H9 (cell line): ENCODE measurements at regions not wholly inside any gene's neighbourhood (a gene's known extent, or its start where the extent isn't known, plus 50 kb on each side); places are given as distances from the start of the nearest gene placed in this dataset.
A peak's percentile ranks its signal among the peaks of the same experiment; 100 is the strongest.

Experiments used
- DNase-seq: peaks from one replicate; pipeline ENCODE4 v3.0.0-alpha.2; 2017
- H2AFZ ChIP-seq: one replicate; pipeline ENCODE4 v1.6.1; 2013; ENCODE audit warnings: mild to moderate bottlenecking, low read length, control low read depth, moderate library complexity
- H2AK5ac ChIP-seq: 2 replicates; pipeline ENCODE4 v1.6.1; 2013; ENCODE audit warnings: low read length, control low read depth, mixed read lengths; ENCODE audit not compliant: insufficient read length
- H2BK120ac ChIP-seq: one replicate; pipeline ENCODE4 v1.6.1; 2013; ENCODE audit warnings: low read depth, mild to moderate bottlenecking, low read length, control low read depth, inconsistent platforms; ENCODE audit not compliant: poor library complexity, severe bottlenecking
- H2BK12ac ChIP-seq: 2 replicates; pipeline ENCODE4 v1.6.1; 2013; ENCODE audit warnings: low read length, control low read depth, mixed read lengths, low read depth; ENCODE audit not compliant: insufficient read length
- H2BK15ac ChIP-seq: 2 replicates; pipeline ENCODE4 v1.6.1; 2013; ENCODE audit warnings: low read depth, low read length, control low read depth
- H2BK20ac ChIP-seq: one replicate; pipeline ENCODE4 v1.6.1; 2013; ENCODE audit warnings: low read depth, mild to moderate bottlenecking, low read length, control low read depth, inconsistent platforms; ENCODE audit not compliant: poor library complexity, severe bottlenecking
- H2BK5ac ChIP-seq: 2 replicates; pipeline ENCODE4 v1.6.1; 2013; ENCODE audit warnings: low read length, control low read depth, mixed read lengths; ENCODE audit not compliant: insufficient read length
- H3K14ac ChIP-seq: 2 replicates; pipeline ENCODE4 v1.6.1; 2013; ENCODE audit warnings: low read length, control low read depth; ENCODE audit not compliant: insufficient read depth
- H3K18ac ChIP-seq: 2 replicates; pipeline ENCODE4 v1.6.1; 2013; ENCODE audit warnings: low read depth, mild to moderate bottlenecking, mixed read lengths, low read length, control low read depth; ENCODE audit not compliant: insufficient read length
- H3K23ac ChIP-seq: 2 replicates; pipeline ENCODE4 v1.6.1; 2013; ENCODE audit warnings: low read length, control low read depth, mixed read lengths, low read depth; ENCODE audit not compliant: insufficient read length
- H3K23me2 ChIP-seq: 2 replicates; pipeline ENCODE4 v1.6.1; 2013; ENCODE audit warnings: low read depth, mild to moderate bottlenecking, mixed read lengths, low read length, control low read depth; ENCODE audit not compliant: insufficient read length, poor library complexity, severe bottlenecking
- H3K27ac ChIP-seq: 2 replicates; pipeline ENCODE4 v1.5.1; 2013; ENCODE audit warnings: low read length, control low read depth, mixed read lengths, low read depth; ENCODE audit not compliant: insufficient read length
- H3K27me3 ChIP-seq: 2 replicates; pipeline ENCODE4 v1.6.1; 2013; ENCODE audit warnings: low read length, control low read depth, inconsistent platforms; ENCODE audit not compliant: insufficient read depth
- H3K4ac ChIP-seq: 2 replicates; pipeline ENCODE4 v1.6.1; 2013; ENCODE audit warnings: low read depth, mild to moderate bottlenecking, control low read depth, inconsistent platforms, low read length, moderate library complexity
- H3K4me1 ChIP-seq: 2 replicates; pipeline ENCODE4 v1.6.1; 2013; ENCODE audit warnings: low read length, control low read depth, inconsistent platforms; ENCODE audit not compliant: insufficient read depth
- H3K4me2 ChIP-seq: 2 replicates; pipeline ENCODE4 v1.6.1; 2013; ENCODE audit warnings: low read length, control low read depth, mixed read lengths; ENCODE audit not compliant: insufficient read length, insufficient read depth
- H3K56ac ChIP-seq: 2 replicates; pipeline ENCODE4 v1.6.1; 2013; ENCODE audit warnings: low read depth, mild to moderate bottlenecking, mixed read lengths, low read length, control low read depth; ENCODE audit not compliant: insufficient read length
- H3K79me1 ChIP-seq: 2 replicates; pipeline ENCODE4 v1.6.1; 2013; ENCODE audit warnings: low read depth, mild to moderate bottlenecking, moderate library complexity, low read length, control low read depth, inconsistent platforms; ENCODE audit not compliant: insufficient read depth, poor library complexity, severe bottlenecking
- H3K79me2 ChIP-seq: 2 replicates; pipeline ENCODE4 v1.6.1; 2013; ENCODE audit warnings: low read length, control low read depth, inconsistent platforms; ENCODE audit not compliant: insufficient read depth
- H3K9ac ChIP-seq: 2 replicates; pipeline ENCODE4 v1.6.1; 2013; ENCODE audit warnings: low read length, control low read depth, mixed read lengths; ENCODE audit not compliant: insufficient read length; ENCODE audit errors: extremely low read depth
- H3K9me3 ChIP-seq: one replicate; pipeline ENCODE4 v1.6.1; 2013; ENCODE audit warnings: low read depth, low read length, inconsistent platforms; ENCODE audit not compliant: control insufficient read depth
- H3T11ph ChIP-seq: one replicate; pipeline ENCODE4 v1.6.1; 2013; ENCODE audit warnings: mild to moderate bottlenecking, low read length, control low read depth, inconsistent platforms
- H4K20me1 ChIP-seq: one replicate; pipeline ENCODE4 v1.6.1; 2013; ENCODE audit not compliant: control insufficient read depth, insufficient read length, insufficient read depth
- H4K5ac ChIP-seq: 2 replicates; pipeline ENCODE4 v1.6.1; 2013; ENCODE audit warnings: low read depth, mild to moderate bottlenecking, mixed read lengths, low read length, control low read depth; ENCODE audit not compliant: insufficient read length
- H4K8ac ChIP-seq: replicated peaks from 2 replicates; pipeline ENCODE4 v1.6.1; 2013; ENCODE audit warnings: low read length, control low read depth, mixed read lengths, low read depth; ENCODE audit not compliant: insufficient read length
- H4K91ac ChIP-seq: 2 replicates; pipeline ENCODE4 v1.6.1; 2013; ENCODE audit warnings: low read depth, mild to moderate bottlenecking, moderate library complexity, mixed read lengths, low read length, control low read depth; ENCODE audit not compliant: insufficient read length
- H3K27ac Mint-ChIP-seq, 3 experiments: 2 replicates in 2 of 3; 3 replicates in 1 of 3; pipeline ENCODE4 v1.8.0; 2020 to 2021; ENCODE audit warnings: mixed read lengths in 3 of 3, mild to moderate bottlenecking in 1 of 3, moderate library complexity in 1 of 3
- H3K27me3 Mint-ChIP-seq: 2 replicates; pipeline ENCODE4 v1.8.0; 2021; ENCODE audit warnings: low read depth, mild to moderate bottlenecking, moderate library complexity, mixed read lengths
- H3K36me3 Mint-ChIP-seq, 3 experiments: 2 replicates in 2 of 3; 3 replicates in 1 of 3; pipeline ENCODE4 v1.8.0; 2020 to 2021; ENCODE audit warnings: low read depth in 3 of 3, mixed read lengths in 3 of 3; ENCODE audit not compliant: insufficient read depth in 1 of 3
- H3K4me1 Mint-ChIP-seq, 2 experiments: 2 replicates each; pipeline ENCODE4 v1.8.0; 2020; ENCODE audit warnings: mixed read lengths in 2 of 2
- H3K4me3 Mint-ChIP-seq, 2 experiments: 2 replicates in 1 of 2; 3 replicates in 1 of 2; pipeline ENCODE4 v1.8.0; 2020 to 2021; ENCODE audit warnings: mild to moderate bottlenecking in 2 of 2, mixed read lengths in 2 of 2, moderate library complexity in 1 of 2
- H3K9me3 Mint-ChIP-seq, 2 experiments: 2 replicates in 1 of 2; 3 replicates in 1 of 2; pipeline ENCODE4 v1.8.0; 2020; ENCODE audit warnings: mild to moderate bottlenecking in 2 of 2, mixed read lengths in 2 of 2, moderate library complexity in 1 of 2
- WGBS: extraction: QIAGEN DNeasy Blood & Tissue Kit; methylation state at CpG from one replicate; pipeline ENCODE4 v1.1.7; 2013; ENCODE audit warnings: missing lambda C conversion rate, low lambda C conversion rate, mixed read lengths; ENCODE audit not compliant: insufficient read length; ENCODE audit errors: extremely low coverage; 5-methylcytosine and 5-hydroxymethylcytosine counted together
- TF ChIP-seq, protein P1 (sequence below): fragments of 200-600 bp; sonication (generic); conservative IDR thresholded peaks from 3 replicates; pipeline ENCODE4 v1.8.0; 2021; ENCODE audit warnings: antibody characterized with exemption, mild to moderate bottlenecking

DNA sequence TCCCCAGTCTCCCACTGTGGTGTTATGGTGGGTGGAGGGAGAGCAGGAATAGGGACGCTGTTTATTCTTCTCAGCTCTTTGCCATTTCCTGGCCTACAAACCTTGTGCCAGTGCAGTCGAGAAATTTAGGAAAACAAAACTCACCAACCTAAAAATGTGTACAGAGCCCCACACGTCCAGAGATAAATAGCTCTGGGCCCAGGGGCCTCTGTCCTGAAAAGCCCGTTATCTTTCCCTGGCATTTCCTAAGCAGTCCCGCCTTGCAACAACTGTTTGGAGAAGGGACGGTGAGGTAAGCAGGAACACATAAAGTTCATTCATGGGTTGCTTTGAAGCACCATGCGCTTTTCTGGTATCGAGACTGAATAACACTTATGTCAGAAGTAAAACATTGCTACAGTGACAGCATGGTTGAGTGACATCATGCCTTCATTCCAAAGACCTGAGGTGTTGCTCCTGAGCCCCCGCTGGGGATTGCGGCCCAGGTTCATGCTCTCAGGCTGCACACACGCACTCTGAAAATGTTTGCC is 80.1 kb upstream of the NXT1 start:
- Histone ChIP-seq H3K23me2 (no peaks in the 10 kb centered on the region), H4K8ac (no peak overlapping the region), H4K5ac (no peak overlapping the region), H2BK15ac (no peak overlapping the region), H3K27ac (no peak overlapping the region), H4K91ac (no peak overlapping the region), H2AFZ (no peak overlapping the region), H2AK5ac (no peak overlapping the region), H3K4ac (no peak overlapping the region), H3T11ph (no peak overlapping the region), H4K20me1 (no peaks in the 10 kb centered on the region), H3K9ac (no peak overlapping the region), H3K56ac (no peak overlapping the region), H3K27me3 (no peaks in the 10 kb centered on the region), H2BK120ac (no peak overlapping the region), H2BK12ac (no peak overlapping the region), H3K23ac (no peak overlapping the region), H3K4me2 (no peak overlapping the region), H3K79me1 (no peaks in the 10 kb centered on the region), H2BK20ac (no peak overlapping the region), H2BK5ac (no peak overlapping the region), H3K79me2 (no peaks in the 10 kb centered on the region), H3K18ac (no peak overlapping the region), H3K4me1 (no peaks in the 10 kb centered on the region), H3K14ac (0 out of 2 replicates have a peak overlapping the region, but pooled peaks have one; percentile 18), H3K9me3 (peaks cover 8% of the 10 kb centered on the region)
- DNase-seq: no peak
- Mint-ChIP-seq H3K27ac (peak overlapping the region in 1 of 3 experiments; percentile 46; a peak in 2 of 7 replicates), H3K36me3 (peaks cover 11 to 15% (median 13%) of the 10 kb centered on the region in 3 experiments; a peak in 6 of 7 replicates), H3K4me3 (no peak overlapping the region), H3K4me1 (peaks cover 8 to 12% of the 10 kb centered on the region in 2 experiments; a peak in 3 of 4 replicates), H3K27me3 (peaks cover 4% of the 10 kb centered on the region), H3K9me3 (peaks cover 16 to 19% of the 10 kb centered on the region in 2 experiments)
- TF ChIP-seq, protein P1, sequence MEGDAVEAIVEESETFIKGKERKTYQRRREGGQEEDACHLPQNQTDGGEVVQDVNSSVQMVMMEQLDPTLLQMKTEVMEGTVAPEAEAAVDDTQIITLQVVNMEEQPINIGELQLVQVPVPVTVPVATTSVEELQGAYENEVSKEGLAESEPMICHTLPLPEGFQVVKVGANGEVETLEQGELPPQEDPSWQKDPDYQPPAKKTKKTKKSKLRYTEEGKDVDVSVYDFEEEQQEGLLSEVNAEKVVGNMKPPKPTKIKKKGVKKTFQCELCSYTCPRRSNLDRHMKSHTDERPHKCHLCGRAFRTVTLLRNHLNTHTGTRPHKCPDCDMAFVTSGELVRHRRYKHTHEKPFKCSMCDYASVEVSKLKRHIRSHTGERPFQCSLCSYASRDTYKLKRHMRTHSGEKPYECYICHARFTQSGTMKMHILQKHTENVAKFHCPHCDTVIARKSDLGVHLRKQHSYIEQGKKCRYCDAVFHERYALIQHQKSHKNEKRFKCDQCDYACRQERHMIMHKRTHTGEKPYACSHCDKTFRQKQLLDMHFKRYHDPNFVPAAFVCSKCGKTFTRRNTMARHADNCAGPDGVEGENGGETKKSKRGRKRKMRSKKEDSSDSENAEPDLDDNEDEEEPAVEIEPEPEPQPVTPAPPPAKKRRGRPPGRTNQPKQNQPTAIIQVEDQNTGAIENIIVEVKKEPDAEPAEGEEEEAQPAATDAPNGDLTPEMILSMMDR: no peak
- no CpG with 5 or more reads among the region's 11 CpGs for WGBS
